ENCODE measurements at regions not wholly inside any gene's neighbourhood (a gene's known extent, or its start where the extent isn't known, plus 50 kb on each side); places are given as distances from the start of the nearest gene placed in this dataset.

- no peaks in the 10 kb centered on the region for H3K36me3 ChIP-seq
- H3K9me3 ChIP-seq, result no peaks in the 10 kb centered on the region
- no peak for DNase-seq
- H3K4me3 ChIP-seq, result no peak overlapping the region
- H3K27me3 ChIP-seq, result no peaks in the 10 kb centered on the region
Measured at GRCh38 chr3:59607656-59608055, 557.8 kb upstream of the CFAP20DC start.

- Histone ChIP-seq H3K27me3 (no peaks in the 10 kb centered on the region), H3K9me3 (no peaks in the 10 kb centered on the region), H3K4me3 (no peak overlapping the region), H3K36me3 (no peaks in the 10 kb centered on the region)
- no peak for DNase-seq
Measured at GRCh38 chr3:59606638-59607266, 556.9 kb upstream of the CFAP20DC start.

GRCh38 chr3:59605944-59606534 is 556.2 kb upstream of the CFAP20DC start:
- DNase-seq, result no peak
- Histone ChIP-seq H3K4me3 (no peak overlapping the region), H3K9me3 (no peaks in the 10 kb centered on the region), H3K27me3 (no peaks in the 10 kb centered on the region), H3K36me3 (no peaks in the 10 kb centered on the region)

GRCh38 chr3:59605318-59605717 is 555.5 kb upstream of the CFAP20DC start:
- H3K4me3 ChIP-seq, result no peak overlapping the region
- H3K9me3 ChIP-seq, result no peaks in the 10 kb centered on the region
- H3K27me3 ChIP-seq, result no peaks in the 10 kb centered on the region
- no peak for DNase-seq
- no peaks in the 10 kb centered on the region for H3K36me3 ChIP-seq

- H3K9me3 ChIP-seq, result no peaks in the 10 kb centered on the region
- no peak for DNase-seq
- no peaks in the 10 kb centered on the region for H3K36me3 ChIP-seq
- H3K4me3 ChIP-seq, result no peak overlapping the region
- no peaks in the 10 kb centered on the region for H3K27me3 ChIP-seq
Measured at GRCh38 chr3:59601486-59601885, 551.7 kb upstream of the CFAP20DC start.

GRCh38 chr3:59600631-59601030 is 550.8 kb upstream of the CFAP20DC start:
- Histone ChIP-seq H3K4me3 (no peak overlapping the region), H3K27me3 (no peaks in the 10 kb centered on the region), H3K9me3 (no peaks in the 10 kb centered on the region), H3K36me3 (no peaks in the 10 kb centered on the region)
- no peak for DNase-seq

GRCh38 chr3:59596741-59597140 is 546.9 kb upstream of the CFAP20DC start:
- Histone ChIP-seq H3K4me3 (no peak overlapping the region), H3K36me3 (no peaks in the 10 kb centered on the region), H3K27me3 (no peaks in the 10 kb centered on the region), H3K9me3 (no peaks in the 10 kb centered on the region)
- no peak for DNase-seq

GRCh38 chr3:59595830-59596229 is 546.0 kb upstream of the CFAP20DC start:
- Histone ChIP-seq H3K27me3 (no peaks in the 10 kb centered on the region), H3K36me3 (no peaks in the 10 kb centered on the region), H3K9me3 (no peaks in the 10 kb centered on the region), H3K4me3 (no peak overlapping the region)
- DNase-seq, result no peak

- Histone ChIP-seq H3K4me3 (no peak overlapping the region), H3K27me3 (no peaks in the 10 kb centered on the region), H3K9me3 (no peaks in the 10 kb centered on the region), H3K36me3 (no peaks in the 10 kb centered on the region)
- no peak for DNase-seq
Measured at GRCh38 chr3:59593380-59593779, 543.6 kb upstream of the CFAP20DC start.

- H3K36me3 ChIP-seq, result no peaks in the 10 kb centered on the region
- H3K9me3 ChIP-seq, result peaks cover 1% of the 10 kb centered on the region; the same call in 1 of the 2 replicates
- DNase-seq, result no peak
- H3K27me3 ChIP-seq, result no peaks in the 10 kb centered on the region
- no peak overlapping the region for H3K4me3 ChIP-seq
Measured at GRCh38 chr3:59580996-59581395, 531.2 kb upstream of the CFAP20DC start.

- Histone ChIP-seq H3K36me3 (no peaks in the 10 kb centered on the region), H3K4me3 (no peak overlapping the region), H3K9me3 (no peaks in the 10 kb centered on the region), H3K27me3 (no peaks in the 10 kb centered on the region)
- no peak for DNase-seq
Measured at GRCh38 chr3:59580499-59580898, 530.7 kb upstream of the CFAP20DC start.

GRCh38 chr3:59578129-59578528 is 528.3 kb upstream of the CFAP20DC start:
- no peak for DNase-seq
- Histone ChIP-seq H3K9me3 (no peaks in the 10 kb centered on the region), H3K4me3 (no peak overlapping the region), H3K27me3 (no peaks in the 10 kb centered on the region), H3K36me3 (no peaks in the 10 kb centered on the region)

GRCh38 chr3:59576606-59577005 is 526.8 kb upstream of the CFAP20DC start:
- Histone ChIP-seq H3K9me3 (no peaks in the 10 kb centered on the region), H3K4me3 (no peak overlapping the region), H3K36me3 (no peaks in the 10 kb centered on the region), H3K27me3 (no peaks in the 10 kb centered on the region)
- DNase-seq, result no peak

- Histone ChIP-seq H3K27me3 (no peaks in the 10 kb centered on the region), H3K9me3 (no peaks in the 10 kb centered on the region), H3K4me3 (no peak overlapping the region), H3K36me3 (no peaks in the 10 kb centered on the region)
- DNase-seq, result peak; percentile 57
Measured at GRCh38 chr3:59575113-59576001, 525.5 kb upstream of the CFAP20DC start.

GRCh38 chr3:59573911-59574310 is 524.1 kb upstream of the CFAP20DC start:
- no peak overlapping the region for H3K4me3 ChIP-seq
- H3K27me3 ChIP-seq, result no peaks in the 10 kb centered on the region
- no peaks in the 10 kb centered on the region for H3K9me3 ChIP-seq
- DNase-seq, result peak; percentile 87
- no peaks in the 10 kb centered on the region for H3K36me3 ChIP-seq

- no peak overlapping the region for H3K4me3 ChIP-seq
- no peaks in the 10 kb centered on the region for H3K9me3 ChIP-seq
- H3K27me3 ChIP-seq, result no peaks in the 10 kb centered on the region
- H3K36me3 ChIP-seq, result no peaks in the 10 kb centered on the region
- no peak for DNase-seq
Measured at GRCh38 chr3:59572106-59572505, 522.3 kb upstream of the CFAP20DC start.

GRCh38 chr3:59570806-59571205 is 521.0 kb upstream of the CFAP20DC start:
- Histone ChIP-seq H3K4me3 (no peak overlapping the region), H3K36me3 (no peaks in the 10 kb centered on the region), H3K27me3 (no peaks in the 10 kb centered on the region), H3K9me3 (no peaks in the 10 kb centered on the region)
- DNase-seq, result no peak

- H3K36me3 ChIP-seq, result no peaks in the 10 kb centered on the region
- H3K4me3 ChIP-seq, result no peak overlapping the region
- H3K9me3 ChIP-seq, result no peaks in the 10 kb centered on the region
- H3K27me3 ChIP-seq, result no peaks in the 10 kb centered on the region
- no peak for DNase-seq
Measured at GRCh38 chr3:59567661-59568060, 517.8 kb upstream of the CFAP20DC start.

Data from MG63 (cell line).